ENCODE measurements at regions not wholly inside any gene's neighbourhood (a gene's known extent, or its start where the extent isn't known, plus 50 kb on each side); places are given as distances from the start of the nearest gene placed in this dataset.

DNA sequence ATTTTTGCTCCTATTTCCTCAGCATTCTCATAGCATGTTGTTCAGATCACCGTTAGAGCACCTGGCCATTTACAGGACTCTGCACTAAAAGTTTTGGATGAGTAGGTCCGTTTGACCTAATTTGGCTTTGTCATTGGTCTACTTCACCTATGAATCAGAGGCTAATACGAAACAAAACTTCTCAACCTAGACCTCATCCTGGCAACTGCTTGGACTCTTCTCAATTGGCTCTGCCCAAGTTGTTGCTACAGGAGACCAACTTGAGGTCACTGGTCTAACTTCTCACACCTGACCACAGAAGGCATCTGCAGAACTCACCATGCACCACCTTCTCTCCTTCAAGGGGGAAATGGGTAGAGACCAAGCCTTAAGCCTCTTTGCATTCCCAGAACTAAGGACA lies 663.7 kb downstream of the PLCL1 start:
- TF ChIP-seq, protein P1, sequence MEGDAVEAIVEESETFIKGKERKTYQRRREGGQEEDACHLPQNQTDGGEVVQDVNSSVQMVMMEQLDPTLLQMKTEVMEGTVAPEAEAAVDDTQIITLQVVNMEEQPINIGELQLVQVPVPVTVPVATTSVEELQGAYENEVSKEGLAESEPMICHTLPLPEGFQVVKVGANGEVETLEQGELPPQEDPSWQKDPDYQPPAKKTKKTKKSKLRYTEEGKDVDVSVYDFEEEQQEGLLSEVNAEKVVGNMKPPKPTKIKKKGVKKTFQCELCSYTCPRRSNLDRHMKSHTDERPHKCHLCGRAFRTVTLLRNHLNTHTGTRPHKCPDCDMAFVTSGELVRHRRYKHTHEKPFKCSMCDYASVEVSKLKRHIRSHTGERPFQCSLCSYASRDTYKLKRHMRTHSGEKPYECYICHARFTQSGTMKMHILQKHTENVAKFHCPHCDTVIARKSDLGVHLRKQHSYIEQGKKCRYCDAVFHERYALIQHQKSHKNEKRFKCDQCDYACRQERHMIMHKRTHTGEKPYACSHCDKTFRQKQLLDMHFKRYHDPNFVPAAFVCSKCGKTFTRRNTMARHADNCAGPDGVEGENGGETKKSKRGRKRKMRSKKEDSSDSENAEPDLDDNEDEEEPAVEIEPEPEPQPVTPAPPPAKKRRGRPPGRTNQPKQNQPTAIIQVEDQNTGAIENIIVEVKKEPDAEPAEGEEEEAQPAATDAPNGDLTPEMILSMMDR (IDR thresholded peaks at IDR 0.05), result no peak
- TF ChIP-seq ZFX (IDR thresholded peaks at IDR 0.05; ENCODE audit: borderline replicate concordance), result no peak

All from 22Rv1 (cell line).